HG03432 (cell line): ENCODE measurements at regions not wholly inside any gene's neighbourhood (a gene's known extent, or its start where the extent isn't known, plus 50 kb on each side); places are given as distances from the start of the nearest gene placed in this dataset.
"Not testable (repeated sequence)": the region's sequence is repeated elsewhere in the genome, so short reads cannot be mapped to it uniquely, and the experiment has no call there.

Experiments used
- ATAC-seq: cut with Tn5 transposase; IDR thresholded peaks from one replicate; pipeline ENCODE4 v1.9.1; 2021; ENCODE audit warnings: mild to moderate bottlenecking, moderate library complexity; ENCODE audit not compliant: unreplicated experiment

DNA sequence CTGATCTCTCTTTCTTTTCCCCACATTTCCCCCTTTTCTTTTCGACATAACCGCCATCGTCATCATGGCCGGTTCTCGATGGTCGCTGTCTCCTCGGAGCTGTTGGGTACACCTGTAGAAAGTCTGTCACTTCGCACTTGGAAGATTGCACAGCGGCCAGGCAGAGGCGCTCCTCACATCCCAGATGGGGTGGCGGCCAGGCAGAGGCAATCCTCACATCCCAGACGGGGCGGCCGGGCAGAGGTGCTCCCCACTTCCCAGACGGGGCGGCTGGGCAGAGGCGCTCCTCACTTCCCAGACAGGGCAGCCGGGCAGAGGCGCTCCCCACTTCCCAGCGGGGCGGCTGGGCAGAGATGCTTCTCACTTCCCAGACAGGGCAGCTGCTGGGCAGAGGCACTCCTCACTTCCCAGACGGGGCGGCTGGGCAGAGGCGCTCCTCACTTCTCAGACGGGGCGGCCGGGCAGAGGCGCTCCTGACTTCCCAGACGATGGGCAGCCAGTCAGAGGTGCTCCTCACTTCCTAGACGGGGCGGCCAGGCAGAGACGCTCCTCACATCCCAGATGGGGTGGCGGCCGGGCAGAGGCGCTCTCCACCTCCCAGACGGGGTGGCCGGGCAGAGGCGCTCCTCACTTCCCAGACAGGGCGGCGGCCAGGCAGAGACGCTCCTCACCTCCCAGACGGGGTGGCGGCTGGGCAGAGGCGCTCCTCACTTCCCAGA lies 110.7 kb downstream of the C5orf15 start:
- ATAC-seq = not testable (repeated sequence)

DNA sequence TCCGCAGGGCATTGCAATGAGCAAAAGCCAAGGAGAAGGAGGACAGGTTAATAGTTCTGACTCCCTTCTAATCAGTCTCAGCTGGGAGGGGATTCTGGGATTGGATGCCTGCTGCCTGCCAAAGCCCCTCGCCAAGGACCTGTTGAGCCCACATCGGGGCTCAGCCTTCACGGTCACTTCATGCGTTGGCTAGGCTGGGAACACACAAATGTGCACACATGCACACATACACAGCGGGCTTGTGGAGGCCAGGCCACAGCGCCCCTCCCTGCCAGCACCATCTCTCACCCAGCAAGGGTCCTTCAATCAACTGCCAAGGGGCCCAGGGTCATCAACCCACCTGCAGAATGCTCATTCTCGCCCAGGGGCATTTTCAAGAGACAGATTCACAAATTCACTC lies 113.9 kb downstream of the C5orf15 start:
- no peak for ATAC-seq

DNA sequence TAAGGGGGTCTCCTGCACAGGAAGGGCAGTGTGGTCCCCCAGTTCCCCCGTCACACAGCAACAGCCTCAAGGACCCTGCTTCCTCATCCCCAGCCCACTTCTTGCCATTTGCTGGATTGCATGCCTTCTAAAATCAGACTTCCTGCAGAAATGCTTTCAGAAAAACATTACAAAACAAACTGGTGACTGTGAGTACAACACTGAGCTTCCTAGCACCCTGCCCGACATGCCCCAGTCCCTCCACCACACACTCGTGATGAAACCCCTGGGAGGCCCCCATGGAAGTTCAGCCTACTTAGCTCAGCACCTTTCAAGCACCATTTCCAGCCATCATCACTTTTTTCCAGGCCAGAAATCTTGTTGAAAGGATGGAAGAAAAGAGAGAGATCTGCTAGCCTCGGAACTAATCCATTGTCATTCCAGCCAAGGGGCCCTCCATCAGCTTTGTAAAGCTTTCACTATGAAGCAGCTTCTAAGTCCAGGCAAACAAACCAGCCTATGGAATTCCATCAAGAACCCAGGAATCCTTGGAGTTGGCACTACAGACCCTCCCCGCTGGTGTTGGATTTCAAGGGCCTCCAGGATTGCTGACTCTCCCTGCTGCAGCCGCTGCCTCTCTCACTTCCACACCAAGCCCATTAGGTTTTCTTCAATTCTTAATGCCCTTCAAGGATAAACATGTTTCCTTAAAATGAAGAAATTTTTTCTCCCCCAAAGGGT lies 114.6 kb downstream of the C5orf15 start:
- no peak for ATAC-seq

DNA sequence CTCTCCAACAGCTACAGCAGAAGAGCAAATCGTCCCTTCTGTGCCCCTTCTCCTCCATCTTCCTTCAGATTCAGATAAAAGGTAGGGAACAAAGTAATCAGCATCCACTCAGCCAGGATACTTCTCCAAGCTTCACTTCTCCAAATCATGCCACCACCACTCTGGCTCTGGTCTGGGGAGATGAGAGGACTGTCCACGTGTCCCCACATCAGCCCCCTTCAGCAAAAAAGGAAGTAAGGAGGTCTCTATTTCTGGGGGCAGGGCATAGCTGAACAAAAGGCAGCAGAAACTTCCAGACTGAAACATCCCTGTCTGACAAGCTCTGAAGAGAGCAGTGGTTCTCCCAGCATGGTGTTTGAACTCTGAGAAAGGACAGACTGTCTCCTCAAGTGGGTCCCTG lies 116.9 kb downstream of the C5orf15 start:
- ATAC-seq = no peak

DNA sequence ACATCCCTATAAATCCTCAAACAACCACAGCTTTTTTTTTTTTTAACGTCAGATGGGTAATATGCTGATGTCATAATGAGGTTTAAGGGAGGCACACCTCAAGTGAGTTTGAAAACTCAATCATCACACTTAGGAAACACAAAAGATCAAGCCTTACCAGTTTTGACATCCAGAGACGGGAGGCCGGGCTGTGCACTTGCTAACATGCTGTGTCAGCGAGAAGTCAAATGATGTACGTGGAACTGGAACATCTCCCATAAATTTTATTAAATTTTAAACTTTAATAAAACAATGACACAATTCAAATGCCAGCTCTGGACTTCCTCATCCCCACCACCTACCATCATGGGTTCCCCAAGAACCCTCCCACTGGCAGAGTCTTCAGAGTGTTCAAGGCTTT lies 117.6 kb downstream of the C5orf15 start:
- ATAC-seq = no peak

DNA sequence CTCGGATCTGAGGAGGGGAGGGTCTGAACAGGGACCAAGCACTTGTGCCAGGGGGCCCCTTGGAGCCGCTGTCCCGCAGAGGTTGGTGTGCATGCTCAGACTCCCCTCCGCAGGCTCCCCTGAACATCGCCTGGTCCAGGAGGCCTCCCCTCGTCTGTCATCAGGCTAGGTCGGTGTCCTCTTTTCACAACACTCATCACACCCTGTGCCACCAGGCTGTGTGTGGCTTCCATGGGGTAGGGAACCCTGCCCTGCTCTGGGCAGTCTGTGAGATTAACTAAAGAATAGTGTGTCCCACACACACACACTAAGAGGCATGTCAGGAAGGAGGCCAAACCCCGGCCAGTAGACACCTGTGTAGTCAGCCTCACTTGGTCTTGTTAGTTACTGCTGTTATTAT lies 119.3 kb downstream of the C5orf15 start:
- no peak for ATAC-seq

DNA sequence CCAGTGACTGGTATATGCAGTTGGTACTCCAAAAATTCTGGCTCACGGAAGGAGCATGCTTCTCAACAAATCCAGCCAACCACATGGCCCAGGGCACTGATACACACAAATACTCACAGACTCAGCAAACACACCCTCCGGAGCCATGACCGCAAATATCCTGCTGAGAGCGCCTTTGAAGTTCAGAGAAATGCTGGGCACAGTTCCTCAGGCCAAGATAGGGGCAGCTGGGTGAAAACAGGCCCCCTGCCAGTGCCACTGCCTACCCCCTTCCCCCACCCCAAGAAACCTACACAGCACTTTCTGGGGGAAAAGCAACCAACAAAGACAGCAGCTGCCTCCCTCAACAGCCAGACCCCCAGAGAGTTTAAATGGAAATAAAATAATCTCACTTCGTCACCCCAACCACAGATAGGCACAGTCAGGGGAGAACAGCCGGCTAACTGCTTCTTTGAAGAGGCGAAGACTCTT lies 120.0 kb downstream of the C5orf15 start:
- no peak for ATAC-seq

DNA sequence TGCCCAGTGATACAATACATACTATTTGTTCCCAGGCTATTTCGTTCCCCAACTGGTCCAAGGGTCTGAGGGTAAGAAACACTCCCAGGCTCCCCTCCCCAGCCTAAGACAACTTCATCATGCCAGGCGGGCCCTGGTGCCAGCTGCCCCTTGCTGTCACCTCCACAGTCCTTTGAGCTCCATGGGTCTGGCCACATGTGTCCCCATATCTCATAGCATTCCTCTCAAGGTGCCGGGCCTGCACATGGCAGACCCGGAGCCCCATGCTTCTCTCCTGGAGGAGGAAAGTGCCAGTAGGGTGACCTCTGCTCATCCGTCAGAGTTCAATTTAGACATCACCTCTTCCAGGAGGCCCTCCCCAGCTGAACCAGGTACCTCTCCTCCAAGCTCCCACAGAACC lies 120.5 kb downstream of the C5orf15 start:
- no peak for ATAC-seq

DNA sequence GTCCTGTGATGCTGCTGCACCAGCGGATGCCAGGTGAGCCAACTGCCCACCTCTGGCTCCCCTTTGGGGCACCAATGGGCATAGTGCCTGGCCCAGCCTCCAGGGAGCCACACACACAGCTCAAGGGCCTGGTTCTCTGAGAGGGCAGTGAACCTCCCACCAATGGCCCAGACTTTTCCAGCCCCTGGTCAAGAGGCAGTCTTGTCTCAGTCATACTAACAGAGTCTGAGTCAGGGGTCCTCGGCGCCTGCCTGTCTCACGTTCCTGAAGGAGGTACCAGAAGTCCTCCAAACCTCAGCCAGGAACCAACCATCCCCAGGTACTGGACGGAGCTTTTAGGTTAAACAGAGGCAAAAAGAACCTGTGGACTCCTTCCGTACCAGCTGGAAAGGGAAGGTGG lies 121.1 kb downstream of the C5orf15 start:
- ATAC-seq = no peak

DNA sequence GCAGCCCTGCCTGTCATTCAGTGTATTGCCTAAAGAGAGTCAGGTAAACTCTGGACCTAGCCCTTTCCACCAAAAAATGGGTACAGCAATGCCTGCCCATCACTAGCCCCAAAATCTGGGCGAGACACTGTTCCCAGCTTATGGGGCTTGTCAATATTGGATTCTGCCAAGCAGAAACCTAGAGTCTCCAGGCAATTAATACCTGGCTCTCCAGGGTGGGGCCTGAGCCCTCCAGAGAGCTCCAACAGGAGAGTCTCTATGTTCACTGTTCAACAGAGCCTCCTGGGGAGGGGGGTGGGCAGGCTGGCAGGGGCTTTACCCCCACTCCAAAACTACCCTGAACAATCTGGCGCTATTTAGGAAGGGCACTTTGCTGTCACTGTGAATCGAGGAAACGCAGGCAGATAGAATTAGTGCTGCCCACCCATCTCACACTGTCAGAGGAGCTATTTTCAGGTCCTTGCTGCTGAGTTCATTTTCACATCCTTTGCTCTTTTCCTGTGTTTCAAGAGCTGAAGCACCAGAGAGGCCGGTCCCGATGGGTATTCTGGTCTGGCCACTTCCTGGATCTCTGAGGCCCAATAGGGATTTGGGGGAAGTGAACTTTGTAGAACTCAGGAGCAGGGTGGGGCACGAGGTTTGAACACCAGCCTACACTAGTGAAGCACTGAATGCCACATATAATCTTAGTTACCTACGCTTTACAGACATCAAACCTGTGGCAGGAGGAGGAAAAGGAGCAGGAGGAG lies 121.8 kb downstream of the C5orf15 start:
- peak; percentile 70 for ATAC-seq

DNA sequence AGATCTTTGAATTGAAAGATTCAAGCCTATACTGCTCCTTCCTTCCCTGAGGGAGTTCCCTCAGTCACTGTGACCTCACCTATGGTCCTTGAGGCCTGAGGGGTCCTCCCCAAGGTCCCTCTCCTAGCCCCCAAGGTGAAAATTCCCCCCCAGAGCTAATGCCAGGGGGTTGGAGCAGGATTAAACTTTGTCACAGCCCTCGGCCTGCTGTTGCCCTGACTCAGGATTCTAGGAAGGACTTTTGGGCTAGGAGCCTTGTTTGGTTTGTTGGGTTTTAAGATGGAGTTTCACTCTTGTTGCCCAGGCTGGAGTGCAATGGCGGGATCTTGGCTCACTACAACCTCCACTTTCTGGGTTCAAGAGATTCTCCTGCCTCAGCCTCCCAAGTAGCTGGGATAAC lies 123.2 kb downstream of the C5orf15 start:
- no peak for ATAC-seq

DNA sequence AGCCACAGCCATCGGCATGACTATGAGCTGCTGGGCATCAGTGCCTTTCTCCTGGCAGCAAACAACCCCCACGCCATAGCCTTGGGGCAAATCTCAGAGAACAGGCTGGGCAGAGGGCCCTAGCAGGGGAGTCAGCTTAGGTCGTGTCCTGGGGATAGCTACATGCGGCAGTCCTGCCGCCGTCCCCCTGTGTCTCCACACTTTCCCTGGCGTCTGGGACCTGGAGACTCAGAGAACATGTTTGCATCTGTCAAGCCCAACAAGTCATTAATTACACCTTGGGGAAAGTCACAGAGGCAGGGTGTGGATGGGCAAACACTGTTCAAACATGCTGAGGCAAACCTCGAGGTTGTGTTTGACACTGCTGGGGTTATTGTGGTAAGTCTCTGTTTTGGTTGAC lies 123.6 kb downstream of the C5orf15 start:
- no peak for ATAC-seq

DNA sequence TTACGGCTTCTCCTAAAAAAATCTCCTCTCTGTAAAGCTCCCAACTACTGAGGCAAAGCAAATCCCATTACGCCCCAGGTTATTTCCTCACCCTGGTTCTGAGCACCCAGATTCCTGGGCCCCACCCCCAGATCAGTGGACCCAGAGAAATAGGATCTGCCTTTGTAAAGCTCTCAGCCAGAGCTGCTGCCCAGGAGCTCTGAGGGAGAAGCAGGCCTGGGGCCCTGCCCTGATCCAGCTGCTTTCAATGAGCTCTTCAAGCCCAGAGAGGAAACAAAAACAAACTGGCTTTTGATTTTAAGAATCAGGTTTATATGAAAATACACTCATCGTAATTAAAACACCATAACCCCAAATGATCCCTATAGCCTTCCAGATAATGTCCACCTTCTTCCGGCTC lies 124.5 kb downstream of the C5orf15 start:
- no peak for ATAC-seq

DNA sequence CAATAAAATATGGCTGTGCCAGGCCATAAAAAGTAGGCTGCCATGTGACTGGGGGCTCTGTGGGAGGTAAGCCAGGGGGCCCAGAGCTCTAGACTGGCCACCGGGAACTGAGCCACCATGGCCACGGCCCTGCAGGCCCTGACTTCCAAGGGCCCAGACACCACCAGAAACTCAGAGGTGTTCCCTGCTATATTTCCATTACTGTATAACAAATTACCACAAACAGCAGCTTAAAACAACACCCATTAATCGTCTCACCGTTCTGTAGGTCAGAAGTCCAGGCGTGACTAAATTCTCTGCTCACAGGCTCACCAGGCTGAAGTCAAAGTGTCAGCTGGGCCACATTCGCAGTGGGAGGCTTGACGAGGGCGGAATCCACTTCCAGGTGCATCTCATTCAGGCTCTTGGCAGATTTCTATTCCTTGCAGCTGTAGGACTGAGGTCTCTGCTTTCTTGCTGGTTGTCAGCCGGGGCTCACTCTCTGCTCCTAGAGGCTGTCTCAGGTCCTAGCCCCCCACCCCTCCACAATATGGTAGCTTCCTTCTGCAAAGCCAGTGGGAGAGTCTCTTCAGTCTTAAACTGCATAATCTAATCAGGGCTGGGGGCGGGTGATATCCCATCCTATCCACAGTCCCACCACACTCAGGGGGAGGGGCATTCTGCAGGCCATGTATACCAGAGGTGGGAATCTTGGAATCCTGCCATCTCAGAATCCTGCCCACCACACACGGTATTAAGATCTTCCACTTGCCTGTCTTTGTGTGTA lies 125.4 kb downstream of the C5orf15 start:
- ATAC-seq = no peak

DNA sequence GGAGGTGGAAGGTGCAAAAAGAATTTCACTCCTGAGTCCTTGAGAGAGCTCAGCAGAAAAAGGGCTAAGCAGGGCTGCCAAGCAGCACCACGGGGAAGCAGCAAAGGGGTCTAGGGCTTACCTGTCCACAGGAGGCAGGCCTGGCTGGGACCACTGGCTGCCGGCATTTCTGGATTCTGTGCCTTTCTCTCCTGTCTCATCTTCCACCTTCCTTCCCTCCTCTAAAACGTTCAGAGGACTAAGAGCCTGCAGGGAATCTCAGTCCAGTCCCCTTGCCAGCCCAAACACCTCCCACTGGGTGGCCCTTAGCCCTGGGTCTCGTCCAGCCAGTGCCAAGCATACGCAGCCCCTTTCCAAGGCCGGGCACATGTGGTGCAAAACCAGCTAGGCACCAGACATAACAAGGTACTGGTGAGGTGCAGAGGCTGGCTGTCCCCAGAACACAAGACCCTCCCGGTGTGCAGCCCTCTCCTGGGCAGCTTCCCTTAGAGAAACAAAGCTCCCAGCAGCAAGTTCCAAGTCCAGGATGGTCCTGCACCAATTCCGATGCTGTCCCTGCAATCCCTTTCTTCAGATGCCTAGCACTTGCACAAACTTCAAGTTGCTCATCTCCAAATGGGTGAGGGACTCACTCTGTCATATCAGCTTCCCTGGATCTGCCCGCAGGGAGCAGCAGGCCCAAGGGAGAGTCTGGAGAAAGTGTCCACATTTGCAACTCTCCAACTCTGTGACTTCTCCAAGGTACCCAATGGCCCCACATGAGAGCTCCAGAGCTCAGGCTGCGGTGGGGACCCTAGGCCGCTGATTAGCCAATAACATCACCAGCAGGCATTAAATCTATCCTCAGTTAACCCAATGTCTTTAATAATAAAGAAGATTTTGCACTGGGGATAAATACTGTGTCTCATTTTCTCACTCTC lies 126.3 kb downstream of the C5orf15 start:
- ATAC-seq = no peak

DNA sequence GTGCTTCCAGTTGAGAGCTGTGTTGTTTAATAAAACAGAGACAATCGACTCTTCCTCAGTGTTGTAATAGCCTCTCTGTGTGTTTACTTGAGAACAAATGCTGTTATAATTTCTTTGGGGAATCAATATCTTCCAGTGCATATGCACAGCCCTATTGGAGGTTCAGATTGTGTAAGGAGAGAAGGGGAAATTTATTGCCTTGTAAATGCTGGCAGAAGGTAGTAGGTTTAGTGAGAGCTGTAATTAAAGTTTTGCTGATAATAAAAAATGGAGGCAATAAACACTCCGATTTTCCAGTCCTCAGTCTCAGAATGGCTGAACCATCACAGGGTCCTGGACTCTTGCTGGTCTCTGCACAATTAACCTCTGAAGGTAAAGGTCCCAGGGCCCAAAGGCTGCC lies 128.3 kb downstream of the C5orf15 start:
- no peak for ATAC-seq

DNA sequence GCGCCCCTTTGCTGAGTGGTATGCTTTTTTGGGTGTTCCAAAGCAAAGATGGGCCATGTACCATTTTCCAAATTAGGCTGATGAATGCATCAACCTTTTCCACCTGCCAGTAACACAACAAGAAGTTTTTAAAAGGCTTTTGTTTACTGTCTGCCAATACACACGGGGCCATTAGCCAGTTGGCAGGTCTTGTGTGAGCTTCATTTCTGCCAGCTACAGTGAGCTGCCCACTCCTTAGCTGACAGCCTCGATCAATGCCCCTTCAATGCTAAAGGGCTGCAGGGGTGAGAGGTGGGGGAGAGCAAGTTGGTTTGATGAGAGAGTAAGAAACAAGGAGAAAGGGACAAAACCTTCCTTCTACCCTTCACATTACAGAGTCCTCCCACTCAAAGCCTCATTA lies 128.7 kb downstream of the C5orf15 start:
- no peak for ATAC-seq

DNA sequence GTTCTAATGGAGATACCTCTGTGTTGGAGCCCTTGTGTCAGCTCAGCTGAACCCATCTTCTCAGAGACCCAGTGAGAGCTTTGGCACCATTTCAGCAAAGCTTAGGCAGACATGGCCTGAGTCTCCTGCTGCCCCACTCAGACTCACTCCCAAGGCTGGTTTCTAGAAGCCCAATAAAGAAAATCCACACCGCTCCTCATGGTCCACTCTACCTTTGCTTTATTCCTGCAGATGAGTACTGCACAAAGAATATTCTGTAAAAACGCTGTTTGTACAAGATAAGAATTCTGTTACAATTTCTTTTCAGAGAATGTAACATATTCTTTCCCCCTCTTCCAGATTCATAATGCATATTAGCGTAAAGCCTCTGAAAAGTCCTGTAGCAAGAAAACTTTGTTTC lies 129.3 kb downstream of the C5orf15 start:
- no peak for ATAC-seq

DNA sequence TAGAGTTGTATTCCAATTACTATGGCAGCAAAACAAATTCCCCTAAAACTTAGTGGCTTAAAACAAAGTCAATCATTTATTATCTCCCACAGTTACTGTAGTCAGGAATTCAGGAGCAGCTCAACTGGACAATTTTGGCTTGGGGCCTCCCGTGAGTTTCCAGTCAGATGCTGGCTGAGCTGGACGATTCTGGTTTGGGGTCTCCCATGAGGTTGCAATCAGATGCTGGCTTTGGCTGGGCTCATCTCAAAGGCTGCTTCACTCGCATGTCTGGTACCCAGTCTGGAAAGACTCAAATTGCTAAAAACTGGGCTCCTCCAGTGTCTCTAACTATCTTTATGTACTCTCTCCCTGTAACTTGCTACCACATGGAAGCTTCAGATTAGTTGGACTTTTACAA lies 130.1 kb downstream of the C5orf15 start:
- ATAC-seq = no peak
